SHP77 treated with DMSO at 0.1 percent for 48 hours (cell line): ENCODE measurements at regions not wholly inside any gene's neighbourhood (a gene's known extent, or its start where the extent isn't known, plus 50 kb on each side); places are given as distances from the start of the nearest gene placed in this dataset.
"Not testable (repeated sequence)": the region's sequence is repeated elsewhere in the genome, so short reads cannot be mapped to it uniquely, and the experiment has no call there.

ENCODE experiments used
- DNase-seq: peaks from one replicate; lab custom pipeline; 2025; lab: John Stamatoyannopoulos, UW

DNA sequence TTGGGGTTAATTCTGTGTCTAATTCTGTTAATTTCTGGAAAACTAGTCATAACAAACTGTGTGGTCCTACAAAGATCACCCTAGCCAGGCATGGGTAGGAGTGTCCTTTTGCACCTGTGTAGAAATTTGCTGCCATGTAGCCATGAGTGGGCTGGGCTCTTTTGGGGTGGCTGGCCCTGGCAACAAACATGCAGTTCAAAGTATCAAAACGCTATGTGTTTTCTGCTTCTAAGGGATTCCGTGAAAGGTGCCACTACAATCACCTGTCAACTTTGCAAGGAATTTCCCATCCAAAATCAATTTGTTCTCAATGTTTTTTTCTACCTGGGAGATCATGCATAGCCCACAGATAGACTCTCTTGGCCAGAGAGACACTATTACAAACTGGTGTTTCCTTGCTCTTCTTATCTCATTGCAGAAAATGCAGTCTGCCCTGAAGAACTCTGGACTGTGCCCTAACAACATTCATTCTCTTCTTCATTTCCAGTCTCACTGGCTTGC, 537.7 kb upstream of the ID2 start:
- no peak for DNase-seq

DNA sequence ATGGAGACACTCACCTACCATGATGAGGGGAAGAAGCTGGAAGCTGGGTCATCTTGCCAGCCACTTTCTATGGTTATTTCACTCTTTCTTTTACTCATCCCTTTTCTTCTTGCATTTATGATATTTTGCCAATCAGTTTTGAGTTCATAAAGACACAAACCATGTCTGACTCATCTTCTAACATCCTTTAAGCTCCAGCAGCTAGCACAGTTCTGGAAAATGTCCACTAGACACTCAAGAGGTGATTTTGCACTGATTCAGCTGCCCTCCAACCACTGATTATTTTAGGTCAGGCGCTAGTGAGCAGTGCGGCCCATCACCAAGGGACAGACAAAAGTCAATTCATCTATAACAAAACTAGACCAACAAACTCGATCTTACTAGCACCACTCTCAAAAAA, 537.1 kb upstream of the ID2 start:
- no peak for DNase-seq

DNA sequence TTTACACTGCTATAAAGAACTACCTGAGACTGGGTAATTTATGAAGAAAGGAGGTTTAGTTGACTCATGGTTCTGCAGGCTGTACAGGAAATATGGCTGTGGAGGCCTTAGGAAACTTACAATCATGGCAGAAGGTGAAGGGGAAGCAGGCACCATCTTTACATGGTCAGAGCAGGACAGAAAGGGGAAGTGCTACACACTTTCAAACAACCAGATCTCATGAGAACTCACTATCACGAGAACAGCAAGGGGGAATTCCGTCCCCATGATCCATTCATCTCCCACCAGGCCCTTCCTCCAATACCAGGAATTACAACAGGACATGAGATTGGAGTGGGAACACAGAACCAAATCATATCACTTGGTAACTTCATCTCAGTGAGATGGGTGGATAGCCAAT, 536.5 kb upstream of the ID2 start:
- DNase-seq, result not testable (repeated sequence)

DNA sequence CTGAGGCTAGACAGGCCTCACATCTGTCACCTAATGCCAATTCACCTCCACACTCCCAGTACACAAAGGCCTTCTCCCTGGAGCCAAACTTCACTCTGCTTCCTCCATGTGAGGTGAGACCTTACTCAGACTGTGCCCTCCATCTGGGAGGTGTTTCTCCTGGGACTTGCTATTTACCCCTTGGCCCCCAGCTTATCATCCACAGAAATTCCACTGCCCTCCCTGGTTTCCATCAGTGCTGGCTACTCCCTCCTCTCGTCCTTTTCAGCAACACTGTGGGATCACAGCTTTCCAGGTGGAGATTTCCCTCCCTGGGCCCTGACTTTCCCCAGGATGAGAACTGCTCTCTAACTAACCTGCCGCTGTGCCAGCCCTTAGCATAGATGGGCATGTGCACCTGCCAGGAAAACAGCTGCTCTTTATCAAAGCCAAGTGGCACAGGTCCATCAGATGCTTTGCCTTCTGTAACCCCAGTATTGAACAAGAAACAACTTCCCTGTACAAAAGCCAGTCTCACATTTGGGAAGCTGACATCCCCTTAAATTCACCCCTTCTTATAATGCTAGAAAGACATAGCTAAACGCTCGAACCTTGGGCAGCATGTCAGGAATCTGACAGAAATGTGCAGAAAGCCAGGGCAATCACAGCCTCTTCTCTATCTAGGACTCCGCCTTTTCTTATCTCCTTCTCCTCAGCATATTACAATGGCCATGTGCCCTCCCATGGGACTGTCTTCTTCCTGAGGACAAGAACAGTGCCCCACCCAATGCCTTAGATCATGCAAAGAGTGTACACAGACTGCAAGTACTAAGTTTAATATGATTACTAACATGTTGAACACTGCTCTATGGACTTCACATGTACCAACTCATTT, 535.5 kb upstream of the ID2 start:
- peak; percentile 38 for DNase-seq

DNA sequence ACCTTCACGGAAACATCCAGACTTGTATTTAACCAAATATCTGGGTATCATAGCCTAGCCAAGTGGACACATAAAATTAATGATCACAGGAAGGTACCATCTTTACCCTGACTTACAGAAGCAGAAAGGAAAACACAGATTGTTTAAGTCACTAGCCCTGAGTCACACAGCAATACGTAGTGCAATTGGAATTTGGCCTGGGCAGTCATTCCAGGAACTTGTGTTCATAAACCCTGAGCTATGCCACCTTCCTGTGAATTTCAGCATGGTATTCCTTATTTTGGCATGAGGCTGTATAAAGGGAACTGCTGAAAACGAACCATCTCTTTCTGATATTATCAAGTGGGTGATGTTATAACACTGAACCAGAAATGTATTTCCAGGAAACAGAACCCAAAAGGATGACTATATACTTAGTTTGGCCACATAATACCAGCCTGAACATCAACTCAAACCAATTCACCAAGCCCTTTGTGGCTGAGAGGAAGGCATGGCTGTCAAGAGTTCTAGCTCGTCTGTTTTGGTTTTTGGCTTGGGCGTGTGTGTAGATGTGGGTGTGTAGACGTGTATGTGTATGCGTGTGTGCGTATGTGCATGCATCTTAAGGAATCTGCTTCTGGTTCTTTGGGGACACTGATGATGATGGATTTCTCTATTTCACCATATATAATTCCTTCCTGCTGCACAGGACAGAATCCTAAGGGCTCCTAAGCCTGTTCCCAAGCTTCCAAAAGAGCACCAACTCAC, 533.4 kb upstream of the ID2 start:
- no peak for DNase-seq

DNA sequence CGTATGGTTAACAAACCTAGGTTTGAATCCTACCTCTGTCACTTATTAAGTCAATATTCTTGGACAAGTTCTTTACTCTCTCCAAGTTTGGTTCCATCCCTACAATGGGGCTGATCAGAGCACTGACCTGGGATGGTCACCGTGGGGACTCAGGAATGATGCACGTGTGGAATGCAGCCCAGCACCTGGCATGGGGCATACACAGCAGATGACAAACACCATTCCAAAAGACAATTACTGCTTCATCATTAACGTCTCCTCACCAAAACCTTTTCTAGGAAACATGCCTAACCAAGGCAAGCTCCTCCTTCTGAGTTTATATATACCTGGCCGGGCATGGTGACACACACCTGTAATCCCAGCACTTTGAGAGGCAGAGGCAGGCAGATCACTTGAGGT, 532.9 kb upstream of the ID2 start:
- no peak for DNase-seq

DNA sequence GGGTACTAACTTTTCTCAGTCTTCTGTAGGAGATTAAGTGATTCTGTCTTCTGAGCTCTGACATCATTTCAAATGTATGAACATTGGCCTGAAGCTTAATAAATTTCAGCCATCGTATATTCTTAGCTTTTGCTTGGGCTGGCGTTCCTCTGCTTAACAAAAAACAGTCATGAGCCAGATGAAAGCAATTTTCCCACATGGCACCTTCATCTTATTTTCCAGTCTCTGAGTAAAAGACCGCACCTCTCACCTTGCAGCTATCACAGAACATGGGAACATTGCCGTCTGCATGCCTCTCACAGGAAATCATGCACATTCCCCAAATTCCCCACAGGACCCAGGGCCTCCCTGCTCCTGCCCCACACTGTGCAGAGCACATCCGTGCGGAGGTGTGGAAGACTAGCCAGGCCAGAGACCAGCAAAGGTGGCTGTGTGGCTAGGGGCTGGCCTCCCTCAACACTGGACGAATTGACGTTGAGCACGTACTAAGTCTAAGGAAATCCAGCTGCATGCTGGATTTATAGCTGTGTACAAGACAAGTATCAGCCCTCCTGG, 531.8 kb upstream of the ID2 start:
- DNase-seq, result no peak

- DNase-seq, result no peak
Measured at GRCh38 chr2:8151888-8152287, 530.0 kb upstream of the ID2 start.

- no peak for DNase-seq
Measured at GRCh38 chr2:8152392-8153257, 529.2 kb upstream of the ID2 start.

DNA sequence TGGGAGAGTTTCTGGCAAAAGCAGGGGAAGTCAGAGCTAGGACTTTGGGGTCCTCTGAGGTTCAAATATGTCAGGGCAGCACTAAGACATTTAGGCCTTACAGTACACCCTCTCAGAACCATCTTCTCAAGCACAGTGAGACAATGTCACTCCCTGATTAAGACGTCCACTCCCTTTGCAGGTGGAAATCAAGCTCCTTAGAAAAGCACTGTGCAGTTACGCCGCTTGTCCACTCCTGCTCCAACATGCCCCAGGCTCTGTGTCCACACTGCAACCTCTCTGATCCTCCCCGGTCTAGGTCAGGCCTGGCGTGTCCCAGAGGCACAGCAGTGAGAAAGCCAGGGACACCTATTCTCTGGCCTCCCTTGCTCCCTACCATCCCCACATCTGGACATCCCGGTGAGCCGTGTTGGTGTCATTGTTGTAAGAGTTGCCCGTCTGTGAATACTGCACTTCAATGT, 528.6 kb upstream of the ID2 start:
- DNase-seq, result no peak

DNA sequence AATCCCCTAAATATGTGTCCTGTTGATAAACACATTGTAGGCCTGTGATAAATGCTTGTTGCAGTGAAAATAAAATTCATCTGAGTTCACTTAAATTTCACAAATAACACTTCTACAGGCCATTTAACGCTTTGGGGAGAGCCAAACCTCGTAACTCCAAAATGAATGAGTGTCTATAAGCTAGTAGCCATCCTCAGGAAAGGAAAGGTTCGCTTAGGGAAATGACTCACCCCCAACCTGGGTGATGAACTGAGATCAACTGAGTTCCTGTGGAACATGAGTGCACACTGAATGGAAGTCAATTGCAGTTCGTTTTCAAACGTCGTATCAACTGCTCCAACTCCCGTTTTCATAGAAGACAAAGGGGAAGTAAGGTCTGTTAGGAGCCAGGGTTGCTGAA, 527.6 kb upstream of the ID2 start:
- no peak for DNase-seq

DNA sequence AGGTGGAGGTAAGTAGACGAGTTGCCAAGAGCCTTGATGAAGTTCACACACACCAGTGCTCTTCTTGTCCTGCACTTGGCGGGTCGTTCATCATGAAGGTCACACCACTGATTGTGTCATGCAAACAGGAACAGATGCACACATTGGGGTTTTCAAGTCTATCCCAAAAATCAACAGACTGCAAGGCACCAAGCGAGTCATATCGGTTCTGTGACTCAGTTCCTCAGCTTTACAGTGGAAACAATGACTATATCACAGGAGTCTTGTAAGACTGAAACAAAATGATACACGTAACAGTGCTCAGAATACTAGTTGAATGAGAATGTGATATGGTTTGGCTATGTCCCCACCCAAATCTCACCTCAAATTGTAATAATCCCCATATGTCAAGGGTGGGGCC, 526.9 kb upstream of the ID2 start:
- no peak for DNase-seq

- DNase-seq, result no peak
Measured at GRCh38 chr2:8157621-8158430, 524.0 kb upstream of the ID2 start.

- no peak for DNase-seq
Measured at GRCh38 chr2:8158711-8159110, 523.1 kb upstream of the ID2 start.

DNA sequence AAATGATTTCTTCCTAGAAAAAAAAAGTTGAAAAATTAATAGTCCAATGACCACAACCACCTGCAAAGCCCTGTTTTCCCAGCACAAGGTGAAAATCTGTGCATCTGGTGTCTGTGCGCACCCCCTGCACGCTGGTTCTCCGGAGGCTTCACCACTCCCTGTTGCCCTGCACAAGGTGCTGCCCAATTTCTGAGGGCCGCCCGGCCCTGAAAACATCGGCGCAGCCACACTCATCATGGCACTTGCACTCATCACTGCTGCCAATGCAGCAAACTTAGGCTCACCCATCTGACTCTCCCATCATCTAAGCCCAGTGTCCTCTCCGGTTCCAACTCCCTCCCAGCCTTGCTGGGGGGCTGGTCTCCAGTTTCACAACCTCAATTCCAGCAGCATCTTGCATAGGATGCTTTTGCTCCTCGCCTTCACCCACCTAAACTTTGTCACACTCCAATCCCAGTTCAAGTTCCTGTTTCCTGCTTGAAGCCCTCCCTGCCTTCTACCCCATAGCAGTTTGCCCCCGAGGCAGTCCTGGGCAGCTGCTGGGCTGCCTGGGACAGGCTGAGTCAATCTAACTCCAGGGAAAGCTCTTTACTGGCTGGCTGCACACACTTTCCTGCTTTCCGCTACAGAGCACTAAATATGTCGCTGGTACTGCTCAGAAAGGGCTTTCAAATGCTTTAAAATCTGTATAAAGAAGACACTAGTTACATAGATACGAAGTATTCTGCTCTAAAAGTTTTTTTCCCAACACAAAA, 522.5 kb upstream of the ID2 start:
- no peak for DNase-seq

- DNase-seq, result no peak
Measured at GRCh38 chr2:8159966-8160603, 521.8 kb upstream of the ID2 start.

- no peak for DNase-seq
Measured at GRCh38 chr2:8160959-8161358, 520.9 kb upstream of the ID2 start.

GRCh38 chr2:8162552-8162951, 519.3 kb upstream of the ID2 start:
- no peak for DNase-seq

DNA sequence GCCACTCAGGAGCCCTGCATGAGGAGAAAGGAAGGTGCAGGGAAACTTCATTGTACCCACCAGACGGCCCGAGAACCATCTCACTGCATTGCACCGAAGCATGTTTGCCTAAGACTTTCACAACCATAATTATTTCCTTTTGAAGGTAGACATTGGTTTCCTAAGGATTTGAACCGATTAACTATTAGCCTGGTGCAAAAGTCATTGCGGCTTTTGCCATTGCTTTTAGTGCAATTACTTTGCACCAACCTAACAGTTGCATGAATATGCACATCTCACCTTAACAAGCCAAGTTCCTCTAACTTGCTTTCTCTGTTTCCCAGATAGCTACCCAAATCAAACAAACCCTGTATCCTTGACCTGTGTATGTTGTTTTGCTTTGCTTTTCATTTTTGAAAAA, 516.3 kb upstream of the ID2 start:
- DNase-seq, result no peak
